ENCODE measurements at regions not wholly inside any gene's neighbourhood (a gene's known extent, or its start where the extent isn't known, plus 50 kb on each side); places are given as distances from the start of the nearest gene placed in this dataset.

DNA sequence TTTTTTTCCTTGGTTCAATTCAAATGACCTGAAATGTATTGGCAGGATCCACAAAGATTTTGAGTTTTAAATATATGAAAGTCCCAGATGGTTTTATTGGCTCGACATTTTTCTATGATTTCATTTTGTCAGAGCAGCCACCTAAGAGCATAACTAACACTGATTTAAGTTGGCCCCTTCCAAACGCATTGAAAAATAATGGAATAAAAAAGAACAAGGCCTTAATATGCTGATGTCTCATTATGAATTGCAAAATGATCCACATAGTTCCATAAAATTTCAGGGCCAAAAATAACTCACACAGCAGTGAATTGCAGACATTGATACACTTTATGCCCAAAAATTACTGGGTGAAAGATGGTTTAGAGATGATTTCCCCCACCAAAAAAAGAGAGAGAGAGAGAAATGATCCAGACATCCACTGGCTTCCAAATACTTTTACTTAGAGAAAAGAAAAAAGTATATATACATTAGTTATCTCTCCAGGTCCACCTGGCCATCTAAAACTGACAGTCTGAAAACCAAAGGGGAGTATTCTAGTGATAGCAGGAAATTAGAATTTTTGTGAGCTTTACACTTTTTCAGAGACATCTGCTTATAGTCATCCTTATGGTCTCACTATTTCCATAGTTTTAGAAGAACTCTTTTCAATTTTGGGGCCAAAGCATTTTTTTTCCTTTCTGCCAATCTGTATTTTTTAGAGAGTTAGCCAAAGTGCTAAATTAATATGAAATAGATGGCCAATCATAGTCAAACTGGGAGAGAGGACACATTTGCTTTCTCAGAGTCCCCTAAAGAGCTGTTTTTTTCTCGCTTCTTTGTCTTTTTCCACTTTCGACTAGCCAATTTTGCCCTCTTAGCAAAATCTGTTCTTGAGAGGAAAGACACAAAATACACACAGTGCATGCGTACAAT lies 213.5 kb upstream of the RND3 start:
- WGBS, result 99% methylated on average over 5 of the region's 5 CpGs
- peaks cover 6% of the 10 kb centered on the region for H3K4me1 ChIP-seq (ENCODE audit: insufficient read depth, low read length)
- no peak overlapping the region for H3K9ac ChIP-seq (ENCODE audit: low read depth, low read length)
- no peak overlapping the region for H3K4me3 ChIP-seq (ENCODE audit: low read length)
- no peaks in the 10 kb centered on the region for H3K36me3 ChIP-seq (ENCODE audit: insufficient read depth, low read length)
- H3K27me3 ChIP-seq (ENCODE audit: insufficient read depth, low read length), result no peaks in the 10 kb centered on the region
- H3K27ac ChIP-seq (ENCODE audit: low read depth, low read length), result no peak overlapping the region
- no peaks in the 10 kb centered on the region; the same call in 1 of the 2 replicates for H3K9me3 ChIP-seq (ENCODE audit: insufficient read depth, low read depth, low read length)

DNA sequence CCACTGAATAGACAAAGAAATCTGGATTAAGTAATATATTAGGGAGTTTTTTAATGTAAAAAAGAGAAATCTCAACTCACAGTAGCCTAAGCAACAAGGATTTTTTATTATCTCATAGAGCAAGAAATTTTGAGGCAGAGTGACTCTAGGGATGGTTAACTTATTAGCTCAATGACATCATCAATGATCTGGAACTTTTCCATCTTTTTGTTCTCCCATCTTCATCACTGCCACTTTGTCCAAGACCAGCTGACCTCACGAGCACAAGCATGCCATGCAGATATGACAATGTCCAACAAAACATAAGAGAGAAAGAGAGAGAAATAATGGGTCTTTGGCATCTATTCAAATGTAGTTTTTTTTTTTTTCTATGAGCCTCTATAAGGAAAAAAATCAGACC lies 211.8 kb upstream of the RND3 start:
- H3K4me3 ChIP-seq (ENCODE audit: low read length), result no peak overlapping the region
- H3K9me3 ChIP-seq (ENCODE audit: insufficient read depth, low read depth, low read length), result no peaks in the 10 kb centered on the region; the same call in 1 of the 2 replicates
- no peak overlapping the region for H3K27ac ChIP-seq (ENCODE audit: low read depth, low read length)
- no peak overlapping the region for H3K9ac ChIP-seq (ENCODE audit: low read depth, low read length)
- peaks cover 4% of the 10 kb centered on the region; the same call in 1 of the 2 replicates for H3K4me1 ChIP-seq (ENCODE audit: insufficient read depth, low read length)
- H3K27me3 ChIP-seq (ENCODE audit: insufficient read depth, low read length), result no peaks in the 10 kb centered on the region
- WGBS, result no CpG with 5 or more reads among the region's 1 CpG
- H3K36me3 ChIP-seq (ENCODE audit: insufficient read depth, low read length), result no peaks in the 10 kb centered on the region

DNA sequence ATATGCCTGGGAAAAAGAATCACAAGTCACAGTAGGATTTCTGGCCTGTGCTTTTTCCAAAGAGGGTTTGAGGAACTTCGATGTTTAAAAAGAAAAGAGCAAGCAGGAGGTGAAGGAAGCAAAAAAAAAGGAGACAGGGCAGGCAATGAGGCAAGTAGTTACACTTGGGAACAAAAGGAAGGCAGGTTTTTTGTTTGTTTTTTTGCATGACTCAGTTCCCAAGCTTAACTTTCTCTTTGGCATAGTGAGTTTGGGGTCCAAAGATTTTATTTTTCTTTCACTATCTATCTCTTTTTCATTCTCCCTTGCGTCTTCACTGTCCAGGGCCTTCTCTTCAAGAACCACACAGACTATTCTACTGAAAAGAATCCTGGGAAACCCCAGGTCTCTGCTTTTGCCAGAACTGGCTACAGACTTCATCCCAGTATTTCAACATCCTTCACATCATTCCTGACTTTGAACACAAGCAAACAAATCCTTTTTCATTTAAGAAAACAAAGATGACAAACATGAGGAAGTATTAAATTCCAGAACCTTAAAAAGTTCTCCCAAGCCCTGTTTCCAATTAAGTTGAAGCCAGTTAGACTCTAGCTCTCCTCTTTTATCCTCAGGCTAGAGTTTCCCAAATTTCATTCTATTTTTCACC lies 210.7 kb upstream of the RND3 start:
- H3K4me1 ChIP-seq (ENCODE audit: insufficient read depth, low read length), result peaks cover 4% of the 10 kb centered on the region; the same call in 1 of the 2 replicates
- no peak overlapping the region for H3K9ac ChIP-seq (ENCODE audit: low read depth, low read length)
- H3K27me3 ChIP-seq (ENCODE audit: insufficient read depth, low read length), result no peaks in the 10 kb centered on the region
- no peak overlapping the region for H3K4me3 ChIP-seq (ENCODE audit: low read length)
- H3K9me3 ChIP-seq (ENCODE audit: insufficient read depth, low read depth, low read length), result no peaks in the 10 kb centered on the region; the same call in 1 of the 2 replicates
- H3K36me3 ChIP-seq (ENCODE audit: insufficient read depth, low read length), result no peaks in the 10 kb centered on the region
- 90% methylated on average over 2 of the region's 2 CpGs for WGBS
- no peak overlapping the region for H3K27ac ChIP-seq (ENCODE audit: low read depth, low read length)

DNA sequence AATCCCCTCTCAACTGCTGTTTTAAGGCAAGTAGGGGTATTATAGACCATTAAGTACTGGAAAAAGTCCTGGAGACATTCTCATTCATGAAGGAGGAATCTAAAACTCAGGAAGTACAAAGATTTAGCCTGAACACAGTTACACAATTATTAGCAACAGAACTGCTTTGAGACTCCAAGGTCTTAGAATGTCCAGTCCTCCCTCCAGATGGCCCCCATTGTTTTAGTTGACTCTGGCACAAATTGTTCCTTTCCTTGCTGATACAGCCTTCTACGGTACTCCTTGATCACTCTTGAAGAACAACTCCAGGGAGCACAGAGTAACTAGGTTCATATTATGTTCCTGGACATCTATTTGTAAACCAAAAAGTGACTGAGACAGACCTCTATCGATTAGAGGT lies 210.1 kb upstream of the RND3 start:
- WGBS, result 94% methylated on average over 2 of the region's 2 CpGs
- H3K27ac ChIP-seq (ENCODE audit: low read depth, low read length), result no peak overlapping the region
- no peaks in the 10 kb centered on the region; the same call in 1 of the 2 replicates for H3K9me3 ChIP-seq (ENCODE audit: insufficient read depth, low read depth, low read length)
- no peak overlapping the region for H3K4me3 ChIP-seq (ENCODE audit: low read length)
- peaks cover 2% of the 10 kb centered on the region; the same call in 1 of the 2 replicates for H3K4me1 ChIP-seq (ENCODE audit: insufficient read depth, low read length)
- no peak overlapping the region for H3K9ac ChIP-seq (ENCODE audit: low read depth, low read length)
- H3K36me3 ChIP-seq (ENCODE audit: insufficient read depth, low read length), result no peaks in the 10 kb centered on the region
- H3K27me3 ChIP-seq (ENCODE audit: insufficient read depth, low read length), result no peaks in the 10 kb centered on the region

DNA sequence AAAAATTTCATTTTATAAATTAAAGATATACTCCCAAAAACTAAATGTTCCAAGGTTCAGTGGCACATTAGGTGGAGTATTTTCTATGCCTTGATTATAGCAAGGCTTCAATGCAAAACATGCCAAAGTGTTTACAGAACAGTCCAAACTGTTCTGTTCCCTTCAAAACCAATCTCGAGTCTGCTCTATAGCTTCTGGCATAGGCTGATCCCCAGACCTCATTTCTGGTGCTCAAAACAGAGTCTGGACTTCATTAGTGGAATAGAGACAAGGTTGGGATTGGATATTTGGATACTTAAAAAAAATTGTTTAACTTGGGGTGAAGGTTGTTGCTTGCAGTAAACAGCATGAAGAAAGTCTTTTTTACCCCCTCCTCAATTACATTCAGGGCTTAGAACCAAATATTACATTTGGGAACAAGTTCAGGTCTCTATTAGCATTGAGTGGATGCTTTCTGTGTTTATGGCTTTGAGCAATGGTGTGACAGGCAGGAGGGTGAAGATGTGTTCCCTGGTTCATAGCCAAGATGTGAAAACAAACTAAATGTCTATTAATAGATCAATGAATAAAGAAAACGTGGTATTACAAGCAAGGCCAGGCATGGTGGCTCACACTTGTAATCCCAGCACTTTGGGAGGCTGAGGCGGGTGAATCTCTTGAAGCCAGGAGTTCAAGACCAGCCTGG lies 208.1 kb upstream of the RND3 start:
- H3K27me3 ChIP-seq (ENCODE audit: insufficient read depth, low read length), result no peaks in the 10 kb centered on the region
- H3K4me1 ChIP-seq (ENCODE audit: insufficient read depth, low read length), result no peaks in the 10 kb centered on the region
- WGBS, result 87% methylated on average over 3 of the region's 3 CpGs
- H3K9me3 ChIP-seq (ENCODE audit: insufficient read depth, low read depth, low read length), result no peaks in the 10 kb centered on the region; the same call in 1 of the 2 replicates
- H3K27ac ChIP-seq (ENCODE audit: low read depth, low read length), result no peak overlapping the region
- H3K36me3 ChIP-seq (ENCODE audit: insufficient read depth, low read length), result no peaks in the 10 kb centered on the region
- H3K9ac ChIP-seq (ENCODE audit: low read depth, low read length), result no peak overlapping the region
- no peak overlapping the region for H3K4me3 ChIP-seq (ENCODE audit: low read length)

DNA sequence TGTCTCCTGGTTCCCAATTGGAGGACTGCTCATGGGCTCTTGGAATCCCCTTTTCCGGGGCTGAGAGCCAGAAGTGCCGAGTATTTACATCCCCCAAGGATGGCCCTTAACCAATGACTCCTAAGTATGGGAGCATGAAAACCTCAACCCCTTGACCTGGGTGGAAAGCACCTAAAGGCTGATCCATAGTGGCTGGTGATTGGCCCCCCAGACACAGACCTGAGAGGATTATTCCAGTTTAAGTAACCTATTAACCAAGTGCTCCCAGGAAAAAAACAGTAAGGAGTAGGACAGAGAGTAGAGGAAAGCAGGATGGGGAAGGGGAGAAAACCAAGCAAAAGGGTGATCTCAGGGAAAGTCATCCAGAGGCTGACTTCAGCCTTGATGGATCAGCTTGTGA lies 206.1 kb upstream of the RND3 start:
- WGBS, result 93% methylated on average over 2 of the region's 2 CpGs
- H3K9me3 ChIP-seq (ENCODE audit: insufficient read depth, low read depth, low read length), result no peaks in the 10 kb centered on the region; the same call in 1 of the 2 replicates
- no peak overlapping the region for H3K27ac ChIP-seq (ENCODE audit: low read depth, low read length)
- no peak overlapping the region for H3K9ac ChIP-seq (ENCODE audit: low read depth, low read length)
- H3K27me3 ChIP-seq (ENCODE audit: insufficient read depth, low read length), result no peaks in the 10 kb centered on the region
- H3K4me3 ChIP-seq (ENCODE audit: low read length), result no peak overlapping the region
- H3K4me1 ChIP-seq (ENCODE audit: insufficient read depth, low read length), result peaks cover 6% of the 10 kb centered on the region; the same call in 1 of the 2 replicates
- no peaks in the 10 kb centered on the region for H3K36me3 ChIP-seq (ENCODE audit: insufficient read depth, low read length)

DNA sequence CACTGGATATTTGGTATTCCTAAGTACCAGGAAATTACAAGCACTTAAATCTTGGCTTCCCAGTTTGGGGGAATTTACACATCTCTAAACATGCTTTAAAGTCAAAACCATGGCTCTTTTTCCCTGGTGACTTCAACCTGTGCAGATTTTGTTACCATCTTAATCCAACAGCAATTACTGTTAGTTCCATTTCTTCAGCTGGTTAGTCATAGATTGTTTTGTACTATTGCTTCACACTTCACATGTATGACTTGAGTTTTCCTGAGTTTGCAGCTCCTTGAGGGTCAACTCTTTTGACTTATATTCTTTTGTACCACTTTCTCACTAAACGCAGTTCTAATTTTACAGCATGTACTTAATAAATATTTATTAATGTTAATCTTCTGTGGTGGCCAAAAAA lies 203.4 kb upstream of the RND3 start:
- H3K27me3 ChIP-seq (ENCODE audit: insufficient read depth, low read length), result no peaks in the 10 kb centered on the region
- no peaks in the 10 kb centered on the region for H3K9me3 ChIP-seq (ENCODE audit: insufficient read depth, low read depth, low read length)
- no peak overlapping the region for H3K4me3 ChIP-seq (ENCODE audit: low read length)
- H3K9ac ChIP-seq (ENCODE audit: low read depth, low read length), result no peak overlapping the region
- WGBS, result no CpG with 5 or more reads among the region's 1 CpG
- no peak overlapping the region for H3K27ac ChIP-seq (ENCODE audit: low read depth, low read length)
- no peaks in the 10 kb centered on the region for H3K36me3 ChIP-seq (ENCODE audit: insufficient read depth, low read length)
- peaks cover 6% of the 10 kb centered on the region; the same call in 1 of the 2 replicates for H3K4me1 ChIP-seq (ENCODE audit: insufficient read depth, low read length)

DNA sequence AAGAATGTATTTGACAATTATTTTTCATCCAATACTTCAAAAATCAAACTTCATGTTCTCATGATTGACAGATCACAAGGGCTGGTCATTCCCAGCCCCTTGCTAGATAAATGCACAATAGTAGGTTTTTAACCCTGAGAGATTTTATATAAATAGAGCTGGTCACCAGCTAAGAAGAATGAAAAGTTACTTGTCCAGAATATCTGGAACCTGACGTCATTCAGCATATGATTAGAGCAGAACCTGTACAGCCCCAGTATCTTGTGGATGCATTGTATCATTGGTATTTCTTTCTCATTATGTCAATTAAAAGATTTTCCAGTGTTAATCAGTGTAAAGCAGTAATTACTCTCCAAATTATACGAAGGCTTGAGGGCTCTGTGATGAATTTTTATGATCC lies 202.8 kb upstream of the RND3 start:
- Histone ChIP-seq H3K4me3 (ENCODE audit: low read length) (no peak overlapping the region), H3K9me3 (ENCODE audit: insufficient read depth, low read depth, low read length) (no peaks in the 10 kb centered on the region), H3K36me3 (ENCODE audit: insufficient read depth, low read length) (no peaks in the 10 kb centered on the region), H3K27ac (ENCODE audit: low read depth, low read length) (no peak overlapping the region), H3K27me3 (ENCODE audit: insufficient read depth, low read length) (no peaks in the 10 kb centered on the region), H3K4me1 (ENCODE audit: insufficient read depth, low read length) (peaks cover 6% of the 10 kb centered on the region; the same call in 1 of the 2 replicates), H3K9ac (ENCODE audit: low read depth, low read length) (no peak overlapping the region)
- WGBS, result 90% methylated on average over 2 of the region's 2 CpGs

DNA sequence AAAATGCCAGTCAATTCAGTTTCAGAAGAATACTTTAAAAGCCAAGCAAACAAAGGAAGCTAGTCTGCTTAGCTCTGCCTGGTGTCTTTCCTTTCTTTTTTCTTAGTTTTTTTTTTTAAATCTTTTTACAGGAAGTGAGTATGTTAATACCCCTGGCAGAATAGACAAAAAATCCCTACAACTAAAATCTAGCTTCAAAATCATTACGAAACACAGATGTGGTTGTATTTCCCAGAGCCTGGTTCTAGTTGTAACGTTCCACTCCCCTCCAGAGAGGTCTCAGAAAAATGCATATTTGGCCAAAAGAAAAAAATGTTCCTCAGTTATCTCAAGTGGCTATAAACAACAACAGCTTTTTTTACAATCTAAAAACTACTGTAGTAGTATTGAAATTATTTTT lies 202.1 kb upstream of the RND3 start:
- no peak overlapping the region for H3K4me3 ChIP-seq (ENCODE audit: low read length)
- H3K4me1 ChIP-seq (ENCODE audit: insufficient read depth, low read length), result peaks cover 6% of the 10 kb centered on the region; the same call in 1 of the 2 replicates
- no peaks in the 10 kb centered on the region for H3K9me3 ChIP-seq (ENCODE audit: insufficient read depth, low read depth, low read length)
- H3K27me3 ChIP-seq (ENCODE audit: insufficient read depth, low read length), result no peaks in the 10 kb centered on the region
- 93% methylated on average over 2 of the region's 2 CpGs for WGBS
- H3K27ac ChIP-seq (ENCODE audit: low read depth, low read length), result no peak overlapping the region
- H3K9ac ChIP-seq (ENCODE audit: low read depth, low read length), result no peak overlapping the region
- no peaks in the 10 kb centered on the region for H3K36me3 ChIP-seq (ENCODE audit: insufficient read depth, low read length)

DNA sequence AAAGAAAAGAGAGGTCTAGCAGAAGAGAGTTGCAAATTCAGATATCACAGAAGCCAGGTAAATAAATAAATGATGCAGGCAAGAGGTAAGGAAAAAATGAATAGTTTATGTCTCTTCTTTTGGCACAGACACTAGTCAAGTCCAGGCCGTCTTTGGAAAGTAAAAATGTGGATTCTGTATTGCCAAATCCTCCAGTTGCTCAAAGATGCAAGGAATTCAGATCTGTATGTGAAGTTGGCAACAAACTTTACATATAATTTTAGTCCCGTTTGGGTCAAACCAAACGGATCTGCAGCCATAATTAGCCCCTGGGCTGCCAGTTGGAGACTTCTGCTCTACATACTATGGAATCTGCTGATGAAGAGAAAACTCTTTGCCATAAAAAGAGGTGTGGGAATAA lies 200.5 kb upstream of the RND3 start:
- H3K4me1 ChIP-seq (ENCODE audit: insufficient read depth, low read length), result peaks cover 6% of the 10 kb centered on the region; the same call in 1 of the 2 replicates
- WGBS, result 93% methylated on average over 3 of the region's 3 CpGs

DNA sequence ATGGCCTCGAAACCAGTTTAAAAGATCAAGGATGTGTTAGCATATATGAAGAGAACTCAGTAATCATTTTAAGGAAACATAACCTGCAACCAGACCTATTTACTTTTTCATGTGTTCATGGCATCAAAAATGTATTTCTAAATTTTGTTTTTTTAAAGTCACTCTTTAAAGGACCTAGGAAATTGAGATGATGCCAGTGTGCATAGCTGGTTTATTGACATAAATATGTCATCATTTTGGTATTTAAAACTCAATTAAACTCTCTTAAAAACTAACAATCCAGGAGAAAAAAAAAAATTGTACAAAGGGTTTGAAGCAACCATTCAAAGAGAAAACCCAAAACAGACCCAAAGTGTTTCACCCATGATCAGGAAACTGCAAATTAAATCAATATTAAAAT lies 198.9 kb upstream of the RND3 start:
- no peak overlapping the region for H3K9ac ChIP-seq (ENCODE audit: low read depth, low read length)
- H3K4me1 ChIP-seq (ENCODE audit: insufficient read depth, low read length), result peaks cover 6% of the 10 kb centered on the region; the same call in 1 of the 2 replicates
- no peaks in the 10 kb centered on the region for H3K27me3 ChIP-seq (ENCODE audit: insufficient read depth, low read length)
- H3K4me3 ChIP-seq (ENCODE audit: low read length), result no peak overlapping the region
- H3K27ac ChIP-seq (ENCODE audit: low read depth, low read length), result no peak overlapping the region
- no peaks in the 10 kb centered on the region for H3K9me3 ChIP-seq (ENCODE audit: insufficient read depth, low read depth, low read length)
- no peaks in the 10 kb centered on the region for H3K36me3 ChIP-seq (ENCODE audit: insufficient read depth, low read length)
- WGBS, result no CpG with 5 or more reads among the region's 1 CpG

More for the DNA sequence above, 200.5 kb upstream of the RND3 start:
- Histone ChIP-seq H3K4me3 (ENCODE audit: low read length) (no peak overlapping the region), H3K36me3 (ENCODE audit: insufficient read depth, low read length) (no peaks in the 10 kb centered on the region), H3K9ac (ENCODE audit: low read depth, low read length) (no peak overlapping the region), H3K9me3 (ENCODE audit: insufficient read depth, low read depth, low read length) (no peaks in the 10 kb centered on the region), H3K27ac (ENCODE audit: low read depth, low read length) (no peak overlapping the region), H3K27me3 (ENCODE audit: insufficient read depth, low read length) (no peaks in the 10 kb centered on the region)

All from HUES64 (cell line).